ENCODE measurements at regions not wholly inside any gene's neighbourhood (a gene's known extent, or its start where the extent isn't known, plus 50 kb on each side); places are given as distances from the start of the nearest gene placed in this dataset.

DNA sequence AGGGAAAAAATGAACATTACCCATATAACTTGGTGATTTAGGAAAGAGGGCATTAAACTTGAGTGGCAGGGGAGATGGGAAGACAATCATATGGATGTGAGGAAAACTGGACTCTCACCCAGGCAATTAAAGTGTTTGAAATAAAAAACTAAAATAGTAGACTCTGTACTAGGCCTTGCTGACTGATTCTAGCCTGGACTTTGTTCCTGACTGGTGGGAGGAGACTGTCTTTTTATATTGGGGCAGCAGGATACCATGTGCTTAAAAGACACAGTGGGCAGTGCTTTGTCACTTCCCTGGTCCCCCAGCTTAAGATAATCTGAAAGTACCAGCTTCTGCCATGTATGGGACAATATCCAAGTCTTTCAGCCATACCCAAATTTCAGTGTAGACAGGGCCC, 107.0 kb downstream of the ACTL7B start:
- no peaks in the 10 kb centered on the region for H3K36me3 ChIP-seq (replicated peaks in 1 of 2; ENCODE audit: control insufficient read depth in 1 of 2, insufficient read depth in 2 of 2, low read length in 2 of 2)
- no peak overlapping the region for H3K9ac ChIP-seq (ENCODE audit: insufficient read depth, low read depth, low read length)
- H4K20me1 ChIP-seq (ENCODE audit: insufficient read depth, low read length), result no peaks in the 10 kb centered on the region
- H3K27me3 ChIP-seq (ENCODE audit: control insufficient read depth in 1 of 2, insufficient read depth in 2 of 2, low read length in 2 of 2), result no peaks in the 10 kb centered on the region
- peaks cover 37% of the 10 kb centered on the region for H3K4me1 ChIP-seq (ENCODE audit: insufficient read depth, low read length)
- intact Hi-C loops (cut with micrococcal nuclease; ENCODE audit: unreplicated experiment) (loop anchor here (1.0 kb wide), 1 partner anchor 8 kb away; no protein-coding TSS in a partner anchor), in situ Hi-C loops (cut with HindIII; ENCODE audit: extremely low pct_ligation_motif_present, low pct_unique_long_range_greater_than_20kb) (no loop called here)
- POLR2A ChIA-PET, result no interaction called here
- H2AFZ ChIP-seq (ENCODE audit: low read length), result no peak overlapping the region
- H3K79me2 ChIP-seq (ENCODE audit: insufficient read depth, low read length), result no peaks in the 10 kb centered on the region
- DNase-seq (ENCODE audit: low spot score) (peak; percentile 50), FAIRE-seq (no peak), ATAC-seq (peak; percentile 14; the same call in 2 of the 3 replicates)
- CTCF ChIA-PET (ENCODE audit: low intra/inter-chr PET ratio, low total read pairs), result no interaction called here
- H3K4me2 ChIP-seq (ENCODE audit: low read depth, low read length), result 0 out of 2 replicates have a peak overlapping the region, but pooled peaks have one; percentile 24
- H3K9me3 ChIP-seq (ENCODE audit: low read length), result no peaks in the 10 kb centered on the region
- H3K4me3 ChIP-seq (replicated peaks in 1 of 3; ENCODE audit: insufficient read depth in 1 of 3, low read depth in 2 of 3, low read length in 3 of 3), result no peak overlapping the region
- no TSS peak for BruUV-seq (replicated peaks)
- TF ChIP-seq PATZ1 (CRISPR knock-in tag; IDR thresholded peaks at IDR 0.05) (0 out of 2 replicates have a peak, but pooled peaks have one; percentile 24), FOSL2 (CRISPR knock-in tag; IDR thresholded peaks at IDR 0.05) (no peak), ZXDC (CRISPR knock-in tag; IDR thresholded peaks at IDR 0.05) (no peak), HNF4A (CRISPR knock-in tag; IDR thresholded peaks at IDR 0.05) (peak; percentile 57)
- H3K27ac ChIP-seq (ENCODE audit: extremely low read length, insufficient read depth, low read length), result no peak overlapping the region

Measured in HepG2 (cell line).